ENCODE measurements at regions not wholly inside any gene's neighbourhood (a gene's known extent, or its start where the extent isn't known, plus 50 kb on each side); places are given as distances from the start of the nearest gene placed in this dataset.

DNA sequence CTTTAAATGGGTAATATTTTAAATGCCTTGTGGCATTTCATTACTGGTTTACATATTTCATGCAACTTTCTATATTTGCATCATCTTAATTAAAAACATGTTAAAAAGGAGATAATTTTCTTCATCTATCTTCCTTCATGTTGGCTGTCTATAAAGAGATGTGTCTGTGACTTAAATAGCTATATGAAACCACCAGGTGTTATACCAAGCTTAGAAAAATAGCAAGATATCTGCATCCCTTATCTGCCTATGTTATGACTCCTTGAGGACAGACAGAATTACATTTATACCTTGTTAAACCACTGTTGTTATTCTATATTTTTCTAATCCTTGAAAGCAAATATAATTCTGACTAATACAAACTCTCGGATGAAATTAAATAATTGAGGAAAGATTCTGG is 763.8 kb upstream of the GALNTL6 start:
- no peak for TF ChIP-seq POLR2A (IDR thresholded peaks at IDR 0.05; ENCODE audit: low read depth, low read length)
- no peak for TF ChIP-seq TAF1 (IDR thresholded peaks at IDR 0.05; ENCODE audit: borderline replicate concordance, low read depth, low read length)
